HCT116 (cell line): ENCODE measurements at regions not wholly inside any gene's neighbourhood (a gene's known extent, or its start where the extent isn't known, plus 50 kb on each side); places are given as distances from the start of the nearest gene placed in this dataset.

Experiments used
- ATAC-seq: fragments of 200-7000 bp; cut with Tn5 transposase; 2 replicates; pipeline ENCODE4 v1.9.1; 2020; ENCODE audit warnings: mild to moderate bottlenecking, moderate library complexity
- BruUV-seq: library from RNA; stranded (reverse); fragments of 400-500 nt; replicated peaks from 2 replicates; lab custom pipeline; 2021; lab: Mats Ljungman, UMichigan
- CTCF ChIA-PET: fragments of 300-600 bp; sonication (Branson Sonifier 250); formaldehyde crosslinking; loops from one replicate; lab custom pipeline; 2021; ENCODE audit warnings: antibody characterized with exemption; lab: Charles Lee
- POLR2A ChIA-PET: fragments of 300-600, 350-600 bp; sonication (Branson Sonifier 250); formaldehyde crosslinking; loops from one replicate; lab custom pipeline; 2021; ENCODE audit warnings: antibody characterized with exemption; lab: Charles Lee
- RAD21 ChIA-PET, 2 experiments: fragments of 300-600 bp; sonication (Branson Sonifier 250); formaldehyde crosslinking; loops; one replicate each; lab custom pipeline; 2023; ENCODE audit warnings: low total read pairs in 2 of 2; ENCODE audit not compliant: uncharacterized antibody in 2 of 2, unreplicated experiment in 2 of 2, low non-redundant PET in 1 of 2; lab: Charles Lee
- DNase-seq: peaks from one replicate; pipeline ENCODE4 v3.0.0-alpha.2; 2010; ENCODE audit warnings: low read depth, low spot score
- H2AFZ ChIP-seq: fragments of 200-600 bp; shearing (Covaris generic), sonication (generic); 2 replicates; pipeline ENCODE4 v1.6.1; 2017; ENCODE audit warnings: low read depth, mixed run types, mixed read lengths, antibody characterized with exemption, low read length; ENCODE audit not compliant: poor library complexity, severe bottlenecking
- H3K27ac ChIP-seq: 2 replicates; pipeline ENCODE4 v1.5.1; 2012; ENCODE audit warnings: low read depth, low read length
- H3K27me3 ChIP-seq: fragments of 200-600 bp; sonication (generic); 2 replicates; pipeline ENCODE4 v1.6.1; 2016; ENCODE audit warnings: mixed run types, low read length, mixed read lengths; ENCODE audit not compliant: insufficient read depth
- H3K36me3 ChIP-seq, 2 experiments: fragments of 200-500 bp in 1 of 2; fragments of 200-600 bp in 1 of 2; sonication (Bioruptor generic) in 1 of 2; sonication (generic) in 1 of 2; 2 replicates each; pipeline versions ENCODE4 v1.5.1 to v1.6.1; 2014 to 2016; ENCODE audit warnings: low read length in 2 of 2, inconsistent platforms in 1 of 2, mixed read lengths in 1 of 2, mixed run types in 1 of 2; ENCODE audit not compliant: insufficient read depth in 2 of 2, control insufficient read depth in 1 of 2
- H3K4me1 ChIP-seq, 2 experiments: fragments of 200-600 bp in 1 of 2; sonication (generic) in 1 of 2; 2 replicates each; pipeline versions ENCODE4 v1.5.1 to v1.6.1; 2012 to 2017; ENCODE audit warnings: low read length in 2 of 2, inconsistent platforms in 1 of 2, mild to moderate bottlenecking in 1 of 2, mixed read lengths in 1 of 2, mixed run types in 1 of 2, moderate library complexity in 1 of 2; ENCODE audit not compliant: insufficient read depth in 2 of 2, control insufficient read depth in 1 of 2
- H3K4me2 ChIP-seq: fragments of 200-600 bp; sonication (generic); 2 replicates; pipeline ENCODE4 v1.6.1; 2017; ENCODE audit warnings: mixed run types, low read length, mixed read lengths
- H3K4me3 ChIP-seq, 2 experiments: fragments of 200-600 bp in 1 of 2; sonication (generic) in 1 of 2; replicated peaks in 1 of 2; 2 replicates each; pipeline ENCODE4 v1.5.1; 2011 to 2016; ENCODE audit warnings: low read length in 2 of 2, control low read depth in 1 of 2, low read depth in 1 of 2, mild to moderate bottlenecking in 1 of 2, mixed read lengths in 1 of 2, mixed run types in 1 of 2
- H3K79me2 ChIP-seq: fragments of 200-600 bp; sonication (generic); 2 replicates; pipeline ENCODE4 v1.6.1; 2017; ENCODE audit warnings: mild to moderate bottlenecking, mixed run types, low read length, moderate library complexity, mixed read lengths; ENCODE audit not compliant: insufficient read depth
- H3K9ac ChIP-seq: fragments of 200-600 bp; sonication (generic); 2 replicates; pipeline ENCODE4 v1.6.1; 2016; ENCODE audit warnings: low read length, mixed read lengths
- H3K9me2 ChIP-seq: fragments of 200-600 bp; sonication (generic), shearing (Covaris generic); 2 replicates; pipeline ENCODE4 v1.6.1; 2017; ENCODE audit warnings: mixed run types, mild to moderate bottlenecking, moderate library complexity; ENCODE audit not compliant: insufficient read depth
- H3K9me3 ChIP-seq, 2 experiments: fragments of 200-500 bp in 1 of 2; fragments of 200-600 bp in 1 of 2; sonication (Bioruptor generic) in 1 of 2; sonication (generic) in 1 of 2; 2 replicates each; pipeline ENCODE4 v1.6.1; 2014 to 2017; ENCODE audit warnings: low read length in 2 of 2, mixed read lengths in 2 of 2, inconsistent platforms in 1 of 2, low read depth in 1 of 2, mild to moderate bottlenecking in 1 of 2, mixed run types in 1 of 2, moderate library complexity in 1 of 2; ENCODE audit not compliant: control insufficient read depth in 1 of 2, insufficient read depth in 1 of 2
- H4K20me1 ChIP-seq: fragments of 200-600 bp; sonication (generic), shearing (Covaris generic); 2 replicates; pipeline ENCODE4 v1.6.1; 2017; ENCODE audit warnings: mixed run types, mild to moderate bottlenecking, moderate library complexity; ENCODE audit not compliant: insufficient read depth
- ATF3 ChIP-seq: IDR thresholded peaks from 2 replicates; pipeline ENCODE4 v1.6.1; 2012
- CTCF ChIP-seq, 3 experiments: fragments of 200-600 bp in 1 of 3; sonication (generic) in 1 of 3; IDR thresholded peaks in 2 of 3; conservative IDR thresholded peaks in 1 of 3; 2 replicates each; pipeline ENCODE4 v1.5.1; 2012 to 2017; ENCODE audit warnings: low read depth in 2 of 3, low read length in 2 of 3, antibody characterized with exemption in 1 of 3, borderline replicate concordance in 1 of 3, control low read depth in 1 of 3, mild to moderate bottlenecking in 1 of 3, mixed read lengths in 1 of 3, mixed run types in 1 of 3, moderate library complexity in 1 of 3; ENCODE audit not compliant: insufficient read depth in 1 of 3
- EGR1 ChIP-seq: IDR thresholded peaks from 2 replicates; pipeline ENCODE4 v1.6.1; 2012; ENCODE audit warnings: low read depth
- ELF1 ChIP-seq: IDR thresholded peaks from 2 replicates; pipeline ENCODE4 v1.6.1; 2012; ENCODE audit warnings: low read depth, borderline replicate concordance
- EZH2 ChIP-seq: fragments of 200-600 bp; sonication (generic); IDR thresholded peaks from 2 replicates; pipeline ENCODE4 v1.6.1; 2017; ENCODE audit warnings: antibody characterized with exemption, mixed run types
- EZH2phosphoT487 ChIP-seq: fragments of 200-600 bp; IDR thresholded peaks from 2 replicates; pipeline ENCODE4 v1.6.1; 2018; ENCODE audit warnings: antibody characterized with exemption, borderline replicate concordance
- FOSL1 ChIP-seq: IDR thresholded peaks from 2 replicates; pipeline ENCODE4 v1.6.1; 2012; ENCODE audit warnings: low read depth
- JUND ChIP-seq: IDR thresholded peaks from 2 replicates; pipeline ENCODE4 v1.6.1; 2012
- MAX ChIP-seq: IDR thresholded peaks from 2 replicates; pipeline ENCODE4 v1.6.1; 2012
- POLR2A ChIP-seq: IDR thresholded peaks from 2 replicates; pipeline ENCODE4 v1.7.0; 2011; ENCODE audit warnings: borderline replicate concordance; ENCODE audit not compliant: insufficient read depth, insufficient read length; ENCODE audit errors: extremely low read depth
- POLR2AphosphoS5 ChIP-seq: IDR thresholded peaks from 2 replicates; pipeline ENCODE4 v1.6.1; 2011; ENCODE audit warnings: mild to moderate bottlenecking, low read depth, low read length, moderate library complexity
- SIN3A ChIP-seq: IDR thresholded peaks from 2 replicates; pipeline ENCODE4 v1.6.1; 2012; ENCODE audit warnings: low read depth
- SP1 ChIP-seq: IDR thresholded peaks from 2 replicates; pipeline ENCODE4 v1.6.1; 2012; ENCODE audit warnings: low read depth
- SRF ChIP-seq: IDR thresholded peaks from 2 replicates; pipeline ENCODE4 v1.6.1; 2012; ENCODE audit warnings: low read depth
- TCF7L2 ChIP-seq: IDR thresholded peaks from 2 replicates; pipeline ENCODE4 v1.7.0; 2011; ENCODE audit warnings: borderline replicate concordance, inconsistent platforms; ENCODE audit not compliant: insufficient read depth, insufficient read length; ENCODE audit errors: extremely low read depth
- YY1 ChIP-seq: IDR thresholded peaks from 2 replicates; pipeline ENCODE4 v1.6.1; 2011; ENCODE audit warnings: low read length, low read depth, moderate library complexity, mild to moderate bottlenecking; ENCODE audit not compliant: insufficient replicate concordance; ENCODE audit errors: extremely low read depth
- ZBTB33 ChIP-seq: IDR thresholded peaks from 2 replicates; pipeline ENCODE4 v1.6.1; 2011; ENCODE audit warnings: mild to moderate bottlenecking, low read length, moderate library complexity; ENCODE audit not compliant: insufficient replicate concordance; ENCODE audit errors: extremely low read depth
- ZFX ChIP-seq: fragments of 450-650 bp; IDR thresholded peaks from 2 replicates; pipeline ENCODE4 v1.6.1; 2017
- intact Hi-C: fragments of 100-400 bp; cut with micrococcal nuclease; formaldehyde crosslinking; loops from 2 replicates; pipeline ENCODE4 v1.10.0; 2022

- Histone ChIP-seq H3K36me3 (no peaks in the 10 kb centered on the region), H3K27ac (no peak overlapping the region), H3K79me2 (no peaks in the 10 kb centered on the region), H4K20me1 (no peaks in the 10 kb centered on the region), H3K4me3 (no peak overlapping the region), H3K4me2 (no peak overlapping the region), H2AFZ (no peak overlapping the region), H3K9ac (no peak overlapping the region), H3K9me2 (no peaks in the 10 kb centered on the region), H3K27me3 (no peaks in the 10 kb centered on the region), H3K4me1 (no peaks in the 10 kb centered on the region), H3K9me3 (no peaks in the 10 kb centered on the region)
- DNase-seq (no peak), ATAC-seq (no peak)
- ChIA-PET CTCF (no interaction called here), RAD21 (no interaction called here), POLR2A (no interaction called here)
- intact Hi-C loops: no loop called here
- BruUV-seq: no TSS peak
- no peak for TF ChIP-seq MAX
- no peak for TF ChIP-seq SP1
- TF ChIP-seq POLR2A: no peak
- TF ChIP-seq POLR2AphosphoS5: no peak
- no peak for TF ChIP-seq TCF7L2
- no peak for TF ChIP-seq CTCF (IDR thresholded peaks at IDR 0.05 in 2 of 3, conservative IDR thresholded peaks at IDR 0.05 in 1 of 3; ENCODE audit: borderline replicate concordance in 1 of 3, insufficient read depth in 1 of 3, low read depth in 2 of 3, low read length in 2 of 3)
- TF ChIP-seq SRF: no peak
- no peak for TF ChIP-seq EGR1
- TF ChIP-seq ELF1: no peak
- TF ChIP-seq EZH2phosphoT487: no peak
- TF ChIP-seq FOSL1: no peak
- no peak for TF ChIP-seq ZBTB33
- no peak for TF ChIP-seq YY1
- TF ChIP-seq EZH2: no peak
- no peak for TF ChIP-seq ZFX
- TF ChIP-seq JUND: no peak
- no peak for TF ChIP-seq SIN3A
- no peak for TF ChIP-seq ATF3
Observed at GRCh38 chr2:53182601-53183000, 585.0 kb upstream of the CHAC2 start.
